MM.1S (cell line): ENCODE measurements at regions not wholly inside any gene's neighbourhood (a gene's known extent, or its start where the extent isn't known, plus 50 kb on each side); places are given as distances from the start of the nearest gene placed in this dataset.

Experiments
- CTCF ChIP-seq: fragments of 300-600 bp; sonication (generic); IDR thresholded peaks from 2 replicates; pipeline ENCODE4 v1.5.1; 2016; ENCODE audit warnings: antibody characterized with exemption, low read length, mixed read lengths
- EZH2 ChIP-seq: fragments of 300-600 bp; sonication (generic); optimal IDR thresholded peaks from 2 replicates; pipeline ENCODE3; 2017; ENCODE audit warnings: low read depth, mild to moderate bottlenecking, antibody characterized with exemption, low read length, mixed read lengths
- EZH2phosphoT487 ChIP-seq: fragments of 300-600 bp; sonication (generic); IDR thresholded peaks from 2 replicates; pipeline ENCODE4 v1.6.1; 2018; ENCODE audit warnings: antibody characterized with exemption, low read length

- no peak for TF ChIP-seq EZH2
- TF ChIP-seq CTCF, result no peak
- no peak for TF ChIP-seq EZH2phosphoT487
Measured at GRCh38 chr12:34348064-34348463, 325.8 kb downstream of the ALG10 start.
